MM.1S (cell line): ENCODE measurements at regions not wholly inside any gene's neighbourhood (a gene's known extent, or its start where the extent isn't known, plus 50 kb on each side); places are given as distances from the start of the nearest gene placed in this dataset.
"Not testable (repeated sequence)": the region's sequence is repeated elsewhere in the genome, so short reads cannot be mapped to it uniquely, and the experiment has no call there.

Experiments
- DNase-seq: peaks from one replicate; pipeline ENCODE4 v3.0.0-alpha.2; 2015
- H2AFZ ChIP-seq: fragments of 300-600 bp; sonication (generic); 2 replicates; pipeline ENCODE4 v1.6.0; 2016; ENCODE audit warnings: antibody characterized with exemption, low read length
- H3F3A ChIP-seq: fragments of 300-600 bp; sonication (generic); 2 replicates; pipeline ENCODE4 v1.6.1; 2016; ENCODE audit warnings: mild to moderate bottlenecking, antibody characterized with exemption, low read length, moderate library complexity, mixed read lengths; ENCODE audit not compliant: insufficient read depth
- H3K27ac ChIP-seq: fragments of 300-600 bp; sonication (generic); 2 replicates; pipeline ENCODE4 v1.5.1; 2016; ENCODE audit warnings: mild to moderate bottlenecking, low read length
- H3K27me3 ChIP-seq: fragments of 300-600 bp; sonication (generic); replicated peaks from 2 replicates; pipeline ENCODE4 v1.6.0; 2016; ENCODE audit warnings: low read length; ENCODE audit not compliant: insufficient read depth
- H3K36me3 ChIP-seq: fragments of 300-600 bp; sonication (generic); replicated peaks from 2 replicates; pipeline ENCODE4 v1.6.1; 2016; ENCODE audit warnings: mild to moderate bottlenecking, low read length, mixed read lengths; ENCODE audit not compliant: insufficient read depth
- H3K4me1 ChIP-seq: fragments of 300-600 bp; sonication (generic); 2 replicates; pipeline ENCODE4 v1.6.1; 2016; ENCODE audit warnings: low read length, mixed read lengths
- H3K4me2 ChIP-seq: fragments of 300-600 bp; sonication (generic); 2 replicates; pipeline ENCODE4 v1.6.0; 2016; ENCODE audit warnings: low read depth, low read length
- H3K4me3 ChIP-seq: fragments of 300-600 bp; sonication (generic); 2 replicates; pipeline ENCODE4 v1.5.1; 2016; ENCODE audit warnings: low read length, mixed read lengths
- H3K79me2 ChIP-seq: fragments of 300-600 bp; sonication (generic); 2 replicates; pipeline ENCODE4 v1.6.1; 2016; ENCODE audit warnings: mixed run types, low read length, mixed read lengths
- H3K9ac ChIP-seq: fragments of 300-600 bp; sonication (generic); 2 replicates; pipeline ENCODE4 v1.6.1; 2016; ENCODE audit warnings: low read length, mixed read lengths
- H3K9me2 ChIP-seq: fragments of 300-600 bp; sonication (generic); replicated peaks from 2 replicates; pipeline ENCODE4 v1.6.1; 2016; ENCODE audit warnings: mild to moderate bottlenecking, low read length, mixed read lengths; ENCODE audit not compliant: insufficient read depth
- H3K9me3 ChIP-seq: fragments of 300-600 bp; sonication (generic); replicated peaks from 2 replicates; pipeline ENCODE4 v1.6.1; 2016; ENCODE audit warnings: mild to moderate bottlenecking, low read length, mixed read lengths; ENCODE audit not compliant: insufficient read depth
- H4K20me1 ChIP-seq: fragments of 300-600 bp; sonication (generic); 2 replicates; pipeline ENCODE4 v1.6.1; 2016; ENCODE audit warnings: mild to moderate bottlenecking, low read length, moderate library complexity, mixed read lengths; ENCODE audit not compliant: insufficient read depth
- EZH2 ChIP-seq: fragments of 300-600 bp; sonication (generic); optimal IDR thresholded peaks from 2 replicates; pipeline ENCODE3; 2017; ENCODE audit warnings: low read depth, mild to moderate bottlenecking, antibody characterized with exemption, low read length, mixed read lengths
- EZH2phosphoT487 ChIP-seq: fragments of 300-600 bp; sonication (generic); IDR thresholded peaks from 2 replicates; pipeline ENCODE4 v1.6.1; 2018; ENCODE audit warnings: antibody characterized with exemption, low read length
- TF ChIP-seq, protein P1 (sequence below): fragments of 300-600 bp; sonication (generic); IDR thresholded peaks from 2 replicates; pipeline ENCODE4 v1.5.1; 2016; ENCODE audit warnings: antibody characterized with exemption, low read length, mixed read lengths

DNA sequence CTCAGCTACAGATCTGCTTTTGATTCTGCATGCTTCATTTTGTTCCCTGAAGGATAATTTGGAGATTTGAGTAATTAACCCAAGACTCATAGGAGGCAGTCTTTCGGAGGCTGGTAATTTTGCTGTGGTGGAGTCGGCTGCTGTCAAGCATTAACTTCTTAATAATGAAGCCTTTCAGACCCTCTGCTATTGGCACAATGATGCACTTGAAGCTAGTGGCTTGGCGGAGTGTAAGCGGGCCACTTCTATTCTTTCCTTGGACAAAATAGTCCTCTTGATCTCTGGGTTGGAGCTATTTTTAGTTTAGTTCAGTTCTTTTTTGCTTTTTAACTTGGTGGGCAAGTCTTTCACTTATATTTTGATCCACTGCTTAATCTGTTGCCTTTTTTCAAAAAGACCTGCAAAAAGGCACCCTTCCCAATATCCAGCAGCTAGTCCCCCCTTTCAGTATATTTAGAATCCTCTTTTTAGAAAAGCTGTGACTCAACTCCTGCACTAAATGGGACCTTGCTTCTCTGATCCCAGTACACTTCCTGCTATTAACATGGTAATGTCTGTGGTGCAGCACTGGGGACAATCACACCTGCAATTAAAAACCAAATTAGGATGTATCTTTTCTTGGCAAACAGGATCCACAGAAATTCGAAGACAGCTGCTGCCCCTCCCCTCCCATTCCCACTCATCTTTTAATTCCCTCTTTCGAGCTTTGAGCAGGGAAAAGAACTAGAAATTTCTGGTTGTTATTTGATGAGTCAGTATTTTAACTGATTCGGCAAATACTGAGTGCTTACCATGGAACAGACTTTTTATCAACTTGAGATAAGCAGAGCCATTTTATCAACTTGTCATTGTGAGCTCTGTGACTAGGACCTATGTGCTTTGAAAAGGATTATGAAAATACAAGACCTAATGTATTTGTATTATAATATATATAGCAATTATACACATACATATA lies 169.4 kb upstream of the ANKRD55 start:
- Histone ChIP-seq H3F3A (no peaks in the 10 kb centered on the region), H3K9ac (no peak overlapping the region), H3K4me1 (no peaks in the 10 kb centered on the region), H3K9me3 (no peaks in the 10 kb centered on the region), H3K36me3 (no peaks in the 10 kb centered on the region), H3K27me3 (no peaks in the 10 kb centered on the region), H3K79me2 (no peaks in the 10 kb centered on the region), H3K9me2 (no peaks in the 10 kb centered on the region), H4K20me1 (no peaks in the 10 kb centered on the region), H3K4me3 (no peak overlapping the region), H2AFZ (no peak overlapping the region), H3K4me2 (no peak overlapping the region), H3K27ac (no peak overlapping the region)
- TF ChIP-seq, protein P1, sequence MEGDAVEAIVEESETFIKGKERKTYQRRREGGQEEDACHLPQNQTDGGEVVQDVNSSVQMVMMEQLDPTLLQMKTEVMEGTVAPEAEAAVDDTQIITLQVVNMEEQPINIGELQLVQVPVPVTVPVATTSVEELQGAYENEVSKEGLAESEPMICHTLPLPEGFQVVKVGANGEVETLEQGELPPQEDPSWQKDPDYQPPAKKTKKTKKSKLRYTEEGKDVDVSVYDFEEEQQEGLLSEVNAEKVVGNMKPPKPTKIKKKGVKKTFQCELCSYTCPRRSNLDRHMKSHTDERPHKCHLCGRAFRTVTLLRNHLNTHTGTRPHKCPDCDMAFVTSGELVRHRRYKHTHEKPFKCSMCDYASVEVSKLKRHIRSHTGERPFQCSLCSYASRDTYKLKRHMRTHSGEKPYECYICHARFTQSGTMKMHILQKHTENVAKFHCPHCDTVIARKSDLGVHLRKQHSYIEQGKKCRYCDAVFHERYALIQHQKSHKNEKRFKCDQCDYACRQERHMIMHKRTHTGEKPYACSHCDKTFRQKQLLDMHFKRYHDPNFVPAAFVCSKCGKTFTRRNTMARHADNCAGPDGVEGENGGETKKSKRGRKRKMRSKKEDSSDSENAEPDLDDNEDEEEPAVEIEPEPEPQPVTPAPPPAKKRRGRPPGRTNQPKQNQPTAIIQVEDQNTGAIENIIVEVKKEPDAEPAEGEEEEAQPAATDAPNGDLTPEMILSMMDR = no peak
- no peak for TF ChIP-seq EZH2
- no peak for DNase-seq

DNA sequence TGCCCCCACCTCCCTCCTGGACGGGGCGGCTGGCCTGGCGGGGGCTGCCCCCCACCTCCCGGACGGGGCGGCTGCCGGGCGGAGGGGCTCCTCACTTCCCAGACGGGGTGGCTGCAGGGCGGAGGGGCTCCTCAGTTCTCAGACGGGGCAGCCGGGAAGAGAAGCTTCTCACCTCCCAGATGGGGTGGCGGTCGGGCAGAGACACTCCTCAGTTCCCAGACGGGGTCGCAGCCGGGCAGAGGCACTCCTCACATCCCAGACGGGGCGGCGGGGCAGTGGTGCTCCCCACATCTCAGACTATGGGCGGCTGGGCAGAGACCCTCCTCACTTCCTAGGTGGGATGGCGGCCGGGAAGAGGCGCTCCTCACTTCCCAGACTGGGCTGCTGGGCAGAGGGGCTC lies 164.7 kb upstream of the ANKRD55 start:
- not testable (repeated sequence) for H3K4me2 ChIP-seq, H3K9ac ChIP-seq, H3K9me2 ChIP-seq, H3K4me1 ChIP-seq, H3K36me3 ChIP-seq, H3K79me2 ChIP-seq, H2AFZ ChIP-seq, H3K27ac ChIP-seq, DNase-seq, H3K27me3 ChIP-seq, H3K9me3 ChIP-seq, H3K4me3 ChIP-seq, H3F3A ChIP-seq, H4K20me1 ChIP-seq

DNA sequence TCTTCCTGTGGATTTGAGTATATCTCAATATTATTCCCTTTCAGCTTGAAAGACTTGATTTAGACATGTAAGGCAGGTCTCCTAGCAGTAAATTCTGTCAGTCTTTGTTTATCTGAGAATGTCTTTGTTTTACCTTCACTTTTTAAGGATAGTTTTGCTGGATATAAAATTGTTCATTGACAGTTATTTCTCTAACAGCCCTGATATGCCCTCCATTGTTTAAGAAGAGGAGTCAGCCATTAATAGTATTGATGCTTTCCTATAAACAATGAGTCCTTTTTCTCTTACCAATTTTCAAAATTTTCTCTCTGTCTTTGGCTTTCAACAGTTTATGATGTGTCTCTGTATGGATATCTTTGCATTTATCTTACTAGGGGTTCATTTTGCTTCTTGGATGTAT lies 163.5 kb upstream of the ANKRD55 start:
- TF ChIP-seq EZH2 (no peak), EZH2phosphoT487 (no peak)
- TF ChIP-seq, protein P1 = no peak
- Histone ChIP-seq H3K9me2 (no peaks in the 10 kb centered on the region), H3K9me3 (no peaks in the 10 kb centered on the region; the same call in 1 of the 2 replicates), H3K36me3 (no peaks in the 10 kb centered on the region), H3F3A (no peaks in the 10 kb centered on the region), H2AFZ (no peak overlapping the region), H3K9ac (no peak overlapping the region), H4K20me1 (no peaks in the 10 kb centered on the region), H3K4me1 (no peaks in the 10 kb centered on the region), H3K4me2 (no peak overlapping the region), H3K4me3 (no peak overlapping the region), H3K27ac (no peak overlapping the region), H3K79me2 (no peaks in the 10 kb centered on the region), H3K27me3 (no peaks in the 10 kb centered on the region)
- DNase-seq = no peak

DNA sequence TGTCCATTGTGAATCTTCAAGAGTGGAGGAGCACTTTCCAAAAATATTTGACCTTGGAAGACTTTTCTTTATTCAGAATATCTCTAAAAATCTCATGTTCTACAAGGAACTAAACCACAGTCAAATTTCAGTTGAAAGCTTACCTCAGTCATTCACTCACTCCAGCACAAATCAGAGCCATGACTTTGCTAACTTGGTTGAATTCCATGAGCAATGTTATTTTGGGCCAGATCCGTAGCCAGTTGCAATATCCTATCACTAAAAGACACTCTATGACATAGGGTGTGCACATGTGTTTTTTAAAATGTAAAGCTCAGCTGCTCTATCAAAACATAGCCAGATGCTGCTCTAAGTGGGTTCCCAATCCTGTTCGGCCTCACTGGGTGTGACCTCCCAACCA lies 156.1 kb upstream of the ANKRD55 start:
- Histone ChIP-seq H4K20me1 (no peaks in the 10 kb centered on the region), H3K36me3 (no peaks in the 10 kb centered on the region), H3K27ac (no peak overlapping the region), H3K9me3 (no peaks in the 10 kb centered on the region), H3K9me2 (no peaks in the 10 kb centered on the region), H3K79me2 (no peaks in the 10 kb centered on the region), H3K9ac (no peak overlapping the region), H3K4me3 (no peak overlapping the region), H3F3A (no peaks in the 10 kb centered on the region), H3K4me1 (no peaks in the 10 kb centered on the region), H3K27me3 (no peaks in the 10 kb centered on the region), H3K4me2 (no peak overlapping the region), H2AFZ (no peak overlapping the region)
- no peak for DNase-seq
- TF ChIP-seq EZH2phosphoT487 (no peak), EZH2 (no peak)
- TF ChIP-seq, protein P1 = no peak
